Endothelial cell of umbilical vein (primary cell): ENCODE measurements at regions not wholly inside any gene's neighbourhood (a gene's known extent, or its start where the extent isn't known, plus 50 kb on each side); places are given as distances from the start of the nearest gene placed in this dataset.

ENCODE experiments used
- CTCF ChIP-seq, 2 donors: IDR thresholded peaks; 1 replicate in 1 of 2; 2 replicates in 1 of 2; pipeline ENCODE4 v1.5.1; 2011; ENCODE audit warnings: low read length in 2 of 2, mild to moderate bottlenecking in 2 of 2, moderate library complexity in 2 of 2, control low read depth in 1 of 2, inconsistent platforms in 1 of 2, low read depth in 1 of 2; ENCODE audit not compliant: insufficient read depth in 1 of 2; ENCODE audit errors: extremely low read depth in 1 of 2
- EZH2 ChIP-seq: IDR thresholded peaks from 2 replicates; pipeline ENCODE4 v1.6.1; 2012; ENCODE audit warnings: borderline replicate concordance, low read depth, mild to moderate bottlenecking, moderate library complexity, low read length, inconsistent platforms; ENCODE audit not compliant: severe bottlenecking
- JUN ChIP-seq: IDR thresholded peaks from 2 replicates; pipeline ENCODE4 v1.6.1; 2011; ENCODE audit warnings: borderline replicate concordance, low read depth; ENCODE audit not compliant: insufficient read length, insufficient read depth
- MYC ChIP-seq: IDR thresholded peaks from one replicate; pipeline ENCODE4 v1.6.1; 2011; ENCODE audit warnings: mild to moderate bottlenecking, low read depth, low read length
- POLR2A ChIP-seq: IDR thresholded peaks from 2 replicates; pipeline ENCODE4 v1.6.1; 2012; ENCODE audit warnings: low read depth, mild to moderate bottlenecking, control low read depth, low read length
- POLR2AphosphoS5 ChIP-seq: IDR thresholded peaks from 2 replicates; pipeline ENCODE4 v1.6.1; 2012; ENCODE audit warnings: low read depth, mild to moderate bottlenecking, control low read depth, low read length, moderate library complexity; ENCODE audit not compliant: insufficient read depth

- TF ChIP-seq CTCF (IDR thresholded peaks at IDR 0.05; ENCODE audit: extremely low read depth in 1 of 2, insufficient read depth in 1 of 2, low read depth in 1 of 2, low read length in 2 of 2) (no peak), POLR2AphosphoS5 (no peak), EZH2 (no peak), POLR2A (no peak), MYC (no peak), JUN (no peak)
Observed at GRCh38 chr6:156449128-156449527, 328.1 kb upstream of the ARID1B start.
